HEK293T (cell line): ENCODE measurements at regions not wholly inside any gene's neighbourhood (a gene's known extent, or its start where the extent isn't known, plus 50 kb on each side); places are given as distances from the start of the nearest gene placed in this dataset.

Experiments used
- BHLHE40 ChIP-seq: fragments of 450-650 bp; IDR thresholded peaks from 2 replicates; pipeline ENCODE4 v1.6.1; 2016; ENCODE audit warnings: mild to moderate bottlenecking, moderate library complexity, borderline replicate concordance
- FOXA1 ChIP-seq: fragments of 450-650 bp; IDR thresholded peaks from 2 replicates; pipeline ENCODE4 v1.6.1; 2016; ENCODE audit warnings: mild to moderate bottlenecking
- LEF1 ChIP-seq: fragments of 450-650 bp; IDR thresholded peaks from 2 replicates; pipeline ENCODE4 v1.6.1; 2017; ENCODE audit warnings: mild to moderate bottlenecking, borderline replicate concordance
- NFRKB ChIP-seq: fragments of 450-650 bp; IDR thresholded peaks from 2 replicates; pipeline ENCODE4 v1.6.1; 2016; ENCODE audit warnings: mild to moderate bottlenecking, moderate library complexity
- SP1 ChIP-seq: fragments of 450-650 bp; IDR thresholded peaks from 2 replicates; pipeline ENCODE4 v1.6.1; 2017
- TARDBP ChIP-seq: fragments of 450-650 bp; IDR thresholded peaks from 2 replicates; pipeline ENCODE4 v1.6.1; 2016
- ZNF384 ChIP-seq: fragments of 450-650 bp; IDR thresholded peaks from 2 replicates; pipeline ENCODE4 v1.6.1; 2016

GRCh38 chr4:53654300-53654758, 63.0 kb upstream of the LNX1 start:
- TF ChIP-seq TARDBP (no peak), NFRKB (no peak), FOXA1 (no peak), LEF1 (no peak), BHLHE40 (no peak), SP1 (no peak), ZNF384 (no peak)
